MM.1S (cell line): ENCODE measurements at regions not wholly inside any gene's neighbourhood (a gene's known extent, or its start where the extent isn't known, plus 50 kb on each side); places are given as distances from the start of the nearest gene placed in this dataset.

ENCODE experiments used
- CTCF ChIP-seq: fragments of 300-600 bp; sonication (generic); IDR thresholded peaks from 2 replicates; pipeline ENCODE4 v1.5.1; 2016; ENCODE audit warnings: antibody characterized with exemption, low read length, mixed read lengths
- EZH2 ChIP-seq: fragments of 300-600 bp; sonication (generic); optimal IDR thresholded peaks from 2 replicates; pipeline ENCODE3; 2017; ENCODE audit warnings: low read depth, mild to moderate bottlenecking, antibody characterized with exemption, low read length, mixed read lengths
- EZH2phosphoT487 ChIP-seq: fragments of 300-600 bp; sonication (generic); IDR thresholded peaks from 2 replicates; pipeline ENCODE4 v1.6.1; 2018; ENCODE audit warnings: antibody characterized with exemption, low read length

DNA sequence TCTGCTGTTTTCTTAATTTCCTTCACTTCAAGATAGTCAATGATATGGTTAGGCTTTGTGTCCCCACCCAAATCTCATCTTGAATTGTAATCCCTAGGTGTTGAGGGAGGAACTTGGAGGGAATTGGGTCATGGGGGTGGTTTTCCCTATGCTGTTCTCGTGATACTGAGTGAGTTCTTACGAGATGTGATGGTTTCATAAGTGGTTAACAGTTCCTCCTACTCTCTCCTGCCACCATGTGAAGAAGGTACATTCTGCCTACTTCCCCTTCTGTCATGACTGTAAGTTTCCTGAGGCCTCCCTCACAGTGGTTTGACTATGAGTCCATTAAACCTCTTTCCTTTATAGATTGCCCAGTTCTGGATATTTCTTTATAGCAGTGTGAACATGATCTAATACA, 74.0 kb upstream of the SAMSN1 start:
- TF ChIP-seq EZH2 (no peak), CTCF (no peak), EZH2phosphoT487 (no peak)
